PFSK-1 (cell line): ENCODE measurements at regions not wholly inside any gene's neighbourhood (a gene's known extent, or its start where the extent isn't known, plus 50 kb on each side); places are given as distances from the start of the nearest gene placed in this dataset.

Experiments used
- FOXP2 ChIP-seq: optimal IDR thresholded peaks from 2 replicates; pipeline ENCODE3; 2011; ENCODE audit warnings: borderline replicate concordance, control low read depth, inconsistent platforms; ENCODE audit not compliant: insufficient read depth; ENCODE audit errors: extremely low read length, extremely low read depth
- POLR2AphosphoS5 ChIP-seq: IDR thresholded peaks from 2 replicates; pipeline ENCODE4 v1.6.1; 2012; ENCODE audit warnings: low read depth, mild to moderate bottlenecking, control low read depth, low read length, moderate library complexity
- REST ChIP-seq, 2 experiments: IDR thresholded peaks; 2 replicates each; pipeline versions ENCODE4 v1.6.1 to v1.8.0; 2011 to 2012; ENCODE audit warnings: low read depth in 2 of 2, low read length in 2 of 2, control low read depth in 1 of 2, inconsistent platforms in 1 of 2, mild to moderate bottlenecking in 1 of 2, moderate library complexity in 1 of 2; ENCODE audit not compliant: insufficient read depth in 1 of 2
- SIN3A ChIP-seq: IDR thresholded peaks from 2 replicates; pipeline ENCODE4 v1.6.1; 2012; ENCODE audit warnings: mild to moderate bottlenecking, low read length, moderate library complexity, borderline replicate concordance; ENCODE audit not compliant: insufficient read depth
- TAF1 ChIP-seq: IDR thresholded peaks from 2 replicates; pipeline ENCODE4 v1.6.1; 2012; ENCODE audit warnings: low read length, control low read depth, borderline replicate concordance; ENCODE audit not compliant: insufficient read depth

DNA sequence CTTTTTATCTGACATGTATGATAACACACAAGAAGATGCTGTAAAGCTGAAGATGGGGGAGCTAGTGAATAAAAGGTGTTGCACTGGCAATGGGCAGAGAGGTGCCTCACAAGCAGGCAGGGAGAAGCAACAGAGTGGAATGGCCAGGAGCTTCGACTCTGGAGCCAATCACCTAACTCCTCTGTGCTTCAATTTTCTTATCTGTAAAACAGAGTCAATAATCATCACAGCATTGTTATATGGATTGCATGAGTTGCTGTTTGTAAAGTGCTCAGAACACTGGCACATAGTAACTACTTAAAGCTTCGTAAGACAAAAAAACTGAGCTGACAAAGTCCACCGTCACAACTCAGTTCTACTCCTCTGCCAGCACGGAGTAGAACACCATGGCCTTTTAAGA lies 254.2 kb upstream of the POM121L12 start:
- no peak for TF ChIP-seq TAF1
- no peak for TF ChIP-seq POLR2AphosphoS5
- no peak for TF ChIP-seq REST (IDR thresholded peaks at IDR 0.05; ENCODE audit: insufficient read depth in 1 of 2, low read depth in 2 of 2, low read length in 2 of 2)
- TF ChIP-seq FOXP2: no peak
- TF ChIP-seq SIN3A: no peak

GRCh38 chr7:52779004-52779403 lies 256.4 kb upstream of the POM121L12 start:
- TF ChIP-seq TAF1: no peak
- no peak for TF ChIP-seq SIN3A
- no peak for TF ChIP-seq FOXP2
- no peak for TF ChIP-seq POLR2AphosphoS5
- no peak for TF ChIP-seq REST (IDR thresholded peaks at IDR 0.05; ENCODE audit: insufficient read depth in 1 of 2, low read depth in 2 of 2, low read length in 2 of 2)

DNA sequence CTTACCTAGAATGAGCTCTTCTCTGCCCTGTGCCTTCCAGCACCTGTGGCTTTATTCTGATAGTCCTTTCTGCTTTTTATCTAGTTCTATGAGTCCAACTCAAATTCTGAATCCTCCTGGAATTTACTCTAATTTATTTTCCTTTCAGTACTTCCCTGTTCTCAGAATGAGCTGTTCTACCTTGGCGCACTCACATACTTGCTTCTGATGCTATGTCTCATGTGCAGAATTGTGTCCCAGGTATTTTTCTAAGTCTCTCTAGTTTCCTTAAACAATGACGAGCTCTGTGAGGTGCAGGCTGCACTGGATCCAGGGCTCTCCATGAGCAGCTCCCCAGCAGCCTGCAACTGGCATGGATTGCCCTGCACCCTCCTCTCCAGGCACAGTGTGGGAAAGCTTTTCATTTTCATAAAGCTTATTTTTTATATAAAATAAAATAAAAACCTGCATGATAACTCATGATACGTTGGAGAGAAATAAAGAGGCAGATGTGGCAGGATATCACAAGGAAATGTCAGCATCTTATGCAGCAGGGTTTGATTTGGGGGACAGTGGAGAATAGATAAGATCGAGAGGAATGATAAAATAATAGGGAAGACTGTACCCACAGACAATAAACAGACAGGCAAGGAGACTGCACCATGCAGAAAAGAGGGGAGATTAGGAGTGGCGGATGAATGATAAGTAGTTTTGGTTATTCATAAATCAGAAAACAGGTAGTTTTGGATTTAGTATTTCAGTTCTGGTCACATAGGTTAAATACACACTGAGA lies 258.2 kb upstream of the POM121L12 start:
- TF ChIP-seq FOXP2 (no peak), REST (IDR thresholded peaks at IDR 0.05; ENCODE audit: insufficient read depth in 1 of 2, low read depth in 2 of 2, low read length in 2 of 2) (no peak)

DNA sequence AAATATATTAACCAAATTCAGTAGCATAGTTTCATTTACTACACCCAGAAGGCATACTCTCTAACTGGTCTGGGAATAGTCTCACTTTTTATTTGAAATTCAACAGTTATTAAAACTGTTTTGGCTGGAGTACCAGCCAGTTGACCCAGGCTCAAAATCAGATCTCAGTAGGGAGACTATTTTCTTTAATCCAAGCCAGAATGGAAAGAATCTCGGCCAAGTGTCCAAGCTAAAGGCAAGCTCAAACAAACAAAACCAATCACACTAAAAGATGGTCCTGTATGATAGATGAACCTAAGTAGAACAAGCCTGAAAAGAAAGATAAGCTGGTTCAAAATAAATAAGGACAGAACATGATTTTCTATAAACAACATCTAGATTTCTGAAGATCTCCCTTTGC lies 259.6 kb upstream of the POM121L12 start:
- TF ChIP-seq POLR2AphosphoS5 (no peak), FOXP2 (no peak), SIN3A (no peak), REST (IDR thresholded peaks at IDR 0.05; ENCODE audit: insufficient read depth in 1 of 2, low read depth in 2 of 2, low read length in 2 of 2) (no peak), TAF1 (no peak)

- TF ChIP-seq SIN3A (no peak), FOXP2 (no peak), POLR2AphosphoS5 (no peak), REST (IDR thresholded peaks at IDR 0.05; ENCODE audit: insufficient read depth in 1 of 2, low read depth in 2 of 2, low read length in 2 of 2) (no peak), TAF1 (no peak)
Measured at GRCh38 chr7:52771177-52771576, 264.3 kb upstream of the POM121L12 start.
